Mesendoderm (in vitro differentiated cells): ENCODE measurements at regions not wholly inside any gene's neighbourhood (a gene's known extent, or its start where the extent isn't known, plus 50 kb on each side); places are given as distances from the start of the nearest gene placed in this dataset.

Source experiments
- DNase-seq: peaks from one replicate; pipeline ENCODE4 v3.0.0; 2013
- H2AK5ac ChIP-seq: 2 replicates; pipeline ENCODE4 v1.6.1; 2013; ENCODE audit warnings: low read length, inconsistent platforms
- H2BK120ac ChIP-seq: 2 replicates; pipeline ENCODE4 v1.6.1; 2013; ENCODE audit warnings: low read depth, mild to moderate bottlenecking, low read length, moderate library complexity, mixed read lengths
- H2BK15ac ChIP-seq: replicated peaks from 2 replicates; pipeline ENCODE4 v1.6.1; 2013; ENCODE audit warnings: low read depth, mild to moderate bottlenecking, moderate library complexity
- H2BK5ac ChIP-seq: 2 replicates; pipeline ENCODE4 v1.6.1; 2013; ENCODE audit warnings: low read length, inconsistent platforms
- H3K18ac ChIP-seq: 2 replicates; pipeline ENCODE4 v1.6.1; 2013; ENCODE audit warnings: mild to moderate bottlenecking, low read length, mixed read lengths
- H3K23ac ChIP-seq: one replicate; pipeline ENCODE4 v1.6.1; 2013; ENCODE audit warnings: low read length
- H3K27ac ChIP-seq: 2 replicates; pipeline ENCODE4 v1.5.1; 2013; ENCODE audit warnings: low read depth, mild to moderate bottlenecking, inconsistent platforms, low read length, moderate library complexity
- H3K27me3 ChIP-seq: 2 replicates; pipeline ENCODE4 v1.6.1; 2013; ENCODE audit warnings: low read length, control low read depth, mild to moderate bottlenecking, inconsistent platforms; ENCODE audit not compliant: insufficient read depth, poor library complexity
- H3K36me3 ChIP-seq: 2 replicates; pipeline ENCODE4 v1.6.1; 2013; ENCODE audit warnings: low read length, inconsistent platforms; ENCODE audit not compliant: control insufficient read depth, insufficient read depth
- H3K4ac ChIP-seq: one replicate; pipeline ENCODE4 v1.6.1; 2013; ENCODE audit warnings: low read depth, mild to moderate bottlenecking, low read length, moderate library complexity
- H3K4me1 ChIP-seq: 2 replicates; pipeline ENCODE4 v1.6.1; 2013; ENCODE audit warnings: low read depth, low read length, inconsistent platforms; ENCODE audit not compliant: control insufficient read depth
- H3K4me2 ChIP-seq: 2 replicates; pipeline ENCODE4 v1.6.1; 2013; ENCODE audit warnings: low read length
- H3K4me3 ChIP-seq: 2 replicates; pipeline ENCODE4 v1.5.1; 2013; ENCODE audit warnings: mild to moderate bottlenecking, low read length
- H3K56ac ChIP-seq: one replicate; pipeline ENCODE4 v1.6.1; 2013; ENCODE audit warnings: low read length
- H3K79me1 ChIP-seq: 2 replicates; pipeline ENCODE4 v1.6.1; 2013; ENCODE audit warnings: low read length, inconsistent platforms
- H3K79me2 ChIP-seq: 2 replicates; pipeline ENCODE4 v1.6.1; 2013; ENCODE audit warnings: mild to moderate bottlenecking, low read length; ENCODE audit not compliant: control insufficient read depth, insufficient read depth
- H3K9ac ChIP-seq: 2 replicates; pipeline ENCODE4 v1.6.1; 2013; ENCODE audit warnings: low read length, inconsistent platforms
- H4K5ac ChIP-seq: one replicate; pipeline ENCODE4 v1.6.1; 2013; ENCODE audit warnings: low read length
- H4K8ac ChIP-seq: one replicate; pipeline ENCODE4 v1.6.1; 2013; ENCODE audit warnings: low read depth, mild to moderate bottlenecking, control low read depth, low read length, moderate library complexity
- whole genome bisulfite sequencing: extraction: QIAGEN DNeasy Blood & Tissue Kit; methylation state at CpG from one replicate; pipeline ENCODE4 v1.1.7; 2013; ENCODE audit warnings: low lambda C conversion rate, missing lambda C conversion rate; ENCODE audit not compliant: insufficient coverage; ENCODE audit errors: extremely low coverage; 5-methylcytosine and 5-hydroxymethylcytosine counted together

DNA sequence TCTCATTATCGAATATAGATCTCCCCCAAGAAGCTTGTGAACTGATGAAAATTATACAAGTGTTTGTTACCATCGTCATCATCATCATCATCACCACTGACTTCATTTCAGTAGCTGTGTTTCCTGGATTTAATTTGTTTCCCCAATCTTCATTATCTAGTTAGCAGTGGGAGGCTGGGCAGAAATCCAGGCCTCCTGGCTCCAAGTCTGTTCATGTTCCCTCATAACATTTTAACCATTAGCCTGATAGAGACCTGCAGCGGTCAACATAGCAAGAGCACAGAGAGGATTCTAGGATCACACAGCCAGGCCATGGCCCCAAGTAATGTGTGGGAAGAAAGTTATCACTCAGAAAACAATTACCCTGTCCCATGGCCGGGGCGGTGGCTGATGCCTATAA is 526.2 kb upstream of the CDH11 start:
- H3K27ac ChIP-seq, result no peak overlapping the region
- H2AK5ac ChIP-seq, result no peak overlapping the region
- H3K9ac ChIP-seq, result no peak overlapping the region
- H3K36me3 ChIP-seq, result no peaks in the 10 kb centered on the region
- H3K18ac ChIP-seq, result no peak overlapping the region
- H3K79me1 ChIP-seq, result no peaks in the 10 kb centered on the region
- no peak overlapping the region for H3K4me2 ChIP-seq
- H2BK120ac ChIP-seq, result no peak overlapping the region
- H4K5ac ChIP-seq, result no peak overlapping the region
- no peak overlapping the region for H3K4ac ChIP-seq
- H3K79me2 ChIP-seq, result no peaks in the 10 kb centered on the region
- H4K8ac ChIP-seq, result no peak overlapping the region
- H3K4me1 ChIP-seq, result no peaks in the 10 kb centered on the region
- DNase-seq, result no peak
- no peak overlapping the region for H3K56ac ChIP-seq
- no peak overlapping the region for H3K23ac ChIP-seq
- H3K27me3 ChIP-seq, result no peaks in the 10 kb centered on the region
- no peak overlapping the region for H3K4me3 ChIP-seq
- WGBS, result no CpG with 5 or more reads among the region's 5 CpGs
- H2BK15ac ChIP-seq, result no peak overlapping the region
- no peak overlapping the region for H2BK5ac ChIP-seq

DNA sequence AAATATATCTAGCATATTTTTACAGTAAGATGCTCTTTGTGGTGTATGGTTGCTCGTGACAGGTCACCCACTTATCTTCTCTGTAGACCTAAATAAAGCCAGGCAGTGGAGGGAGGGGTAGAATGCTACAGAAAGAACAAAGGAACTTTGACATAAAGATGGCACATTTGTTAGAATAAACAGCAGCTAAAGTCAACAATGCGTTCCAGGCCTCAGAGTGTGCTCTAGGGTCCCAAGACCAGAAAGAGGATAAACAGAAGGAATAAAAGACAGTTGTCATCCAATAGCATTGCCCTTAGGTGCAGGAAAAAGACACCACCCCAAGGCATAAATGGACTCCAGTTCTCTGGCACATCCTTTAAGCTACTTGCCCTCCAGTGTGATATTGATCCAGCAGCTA is 523.0 kb upstream of the CDH11 start:
- H3K4me1 ChIP-seq, result no peaks in the 10 kb centered on the region
- H3K18ac ChIP-seq, result no peak overlapping the region
- H3K36me3 ChIP-seq, result no peaks in the 10 kb centered on the region
- H3K4ac ChIP-seq, result no peak overlapping the region
- H3K79me1 ChIP-seq, result no peaks in the 10 kb centered on the region
- H3K27me3 ChIP-seq, result no peaks in the 10 kb centered on the region
- H3K4me2 ChIP-seq, result no peak overlapping the region
- DNase-seq, result no peak
- no peak overlapping the region for H3K56ac ChIP-seq
- no peak overlapping the region for H3K27ac ChIP-seq
- H2AK5ac ChIP-seq, result no peak overlapping the region
- H2BK5ac ChIP-seq, result no peak overlapping the region
- no peak overlapping the region for H3K4me3 ChIP-seq
- no peak overlapping the region for H4K8ac ChIP-seq
- no peak overlapping the region for H3K9ac ChIP-seq
- H3K23ac ChIP-seq, result no peak overlapping the region
- H3K79me2 ChIP-seq, result no peaks in the 10 kb centered on the region
- WGBS, result no CpG with 5 or more reads among the region's 2 CpGs
- H2BK120ac ChIP-seq, result no peak overlapping the region
- no peak overlapping the region for H4K5ac ChIP-seq
- no peak overlapping the region for H2BK15ac ChIP-seq

DNA sequence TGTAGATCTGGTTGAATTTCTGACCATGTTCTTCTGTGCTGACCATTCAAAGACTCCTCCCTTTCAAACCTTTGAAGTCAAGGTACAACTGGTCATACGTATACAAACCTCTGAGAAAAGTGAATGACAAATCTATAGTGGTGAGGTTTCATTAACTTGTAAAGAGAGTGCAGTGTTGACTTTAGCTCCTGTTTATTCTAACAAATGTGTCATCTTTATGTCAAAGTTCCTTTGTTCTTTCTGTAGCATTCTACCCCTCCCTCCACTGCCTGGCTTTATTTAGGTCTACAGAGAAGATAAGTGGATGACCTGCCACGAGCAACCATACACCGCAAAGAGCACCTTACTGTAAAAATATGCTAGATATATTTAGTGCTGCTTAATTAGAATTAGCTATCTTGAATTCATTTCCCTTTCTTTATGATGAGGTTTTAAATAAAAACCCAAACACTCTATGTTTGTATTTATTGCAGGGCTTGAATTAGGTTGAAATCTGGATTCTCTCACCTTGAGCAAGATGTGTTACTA is 520.0 kb upstream of the CDH11 start:
- H3K56ac ChIP-seq, result no peak overlapping the region
- no peak overlapping the region for H4K5ac ChIP-seq
- no peak overlapping the region for H3K27ac ChIP-seq
- H2BK5ac ChIP-seq, result no peak overlapping the region
- H3K4me2 ChIP-seq, result no peak overlapping the region
- no peak overlapping the region for H3K18ac ChIP-seq
- no peak overlapping the region for H3K23ac ChIP-seq
- H4K8ac ChIP-seq, result no peak overlapping the region
- no peak overlapping the region for H3K9ac ChIP-seq
- H3K4me1 ChIP-seq, result no peaks in the 10 kb centered on the region
- H2BK15ac ChIP-seq, result no peak overlapping the region
- no peak for DNase-seq
- no peaks in the 10 kb centered on the region for H3K36me3 ChIP-seq
- H3K27me3 ChIP-seq, result no peaks in the 10 kb centered on the region
- H2AK5ac ChIP-seq, result no peak overlapping the region
- no peaks in the 10 kb centered on the region for H3K79me2 ChIP-seq
- WGBS, result no CpG with 5 or more reads among the region's 3 CpGs
- no peak overlapping the region for H3K4ac ChIP-seq
- H3K4me3 ChIP-seq, result no peak overlapping the region
- no peak overlapping the region for H2BK120ac ChIP-seq
- no peaks in the 10 kb centered on the region for H3K79me1 ChIP-seq

DNA sequence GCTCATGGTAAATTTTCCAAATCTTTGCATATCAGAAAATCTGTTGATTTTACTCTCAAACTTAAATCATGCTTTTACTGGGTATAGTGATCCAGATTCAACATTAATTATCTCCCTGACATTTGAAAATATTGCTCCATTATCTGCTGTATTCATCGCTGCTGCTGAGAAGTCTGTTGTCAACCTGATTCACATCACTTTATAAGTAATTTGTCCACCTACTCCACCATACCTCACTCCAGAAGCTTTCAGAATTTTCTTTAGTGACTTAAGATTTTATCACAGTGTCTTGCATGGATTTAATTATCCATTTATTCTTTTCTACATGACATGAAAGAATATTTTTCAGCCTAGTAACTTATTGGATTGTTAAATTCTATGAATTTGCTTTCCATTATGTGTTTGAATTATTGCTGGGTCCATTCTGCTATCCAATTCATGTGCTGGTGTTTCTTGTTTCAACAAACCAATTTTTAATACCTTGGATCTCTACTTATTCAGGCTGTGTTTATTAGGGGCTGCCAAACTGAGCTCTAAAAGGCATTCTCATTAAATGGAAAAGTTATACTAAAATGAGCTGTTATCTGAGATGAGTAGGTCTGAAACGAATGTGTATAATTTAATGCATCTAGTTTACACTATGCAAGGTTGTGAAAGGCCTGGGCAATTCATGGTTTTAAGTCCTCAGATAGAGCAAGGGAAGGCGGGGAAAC is 519.3 kb upstream of the CDH11 start:
- H3K4me2 ChIP-seq, result no peak overlapping the region
- no peak overlapping the region for H4K8ac ChIP-seq
- no peak overlapping the region for H2AK5ac ChIP-seq
- no peak overlapping the region for H2BK15ac ChIP-seq
- H3K4me3 ChIP-seq, result no peak overlapping the region
- no peak overlapping the region for H4K5ac ChIP-seq
- no peaks in the 10 kb centered on the region for H3K36me3 ChIP-seq
- H3K27me3 ChIP-seq, result no peaks in the 10 kb centered on the region
- no peak overlapping the region for H3K18ac ChIP-seq
- H3K4me1 ChIP-seq, result no peaks in the 10 kb centered on the region
- H3K27ac ChIP-seq, result no peak overlapping the region
- H2BK5ac ChIP-seq, result no peak overlapping the region
- DNase-seq, result no peak
- no peak overlapping the region for H3K56ac ChIP-seq
- no peak overlapping the region for H3K23ac ChIP-seq
- H3K79me1 ChIP-seq, result no peaks in the 10 kb centered on the region
- H2BK120ac ChIP-seq, result no peak overlapping the region
- no peaks in the 10 kb centered on the region for H3K79me2 ChIP-seq
- WGBS, result no CpG with 5 or more reads among the region's 3 CpGs
- no peak overlapping the region for H3K4ac ChIP-seq
- no peak overlapping the region for H3K9ac ChIP-seq

DNA sequence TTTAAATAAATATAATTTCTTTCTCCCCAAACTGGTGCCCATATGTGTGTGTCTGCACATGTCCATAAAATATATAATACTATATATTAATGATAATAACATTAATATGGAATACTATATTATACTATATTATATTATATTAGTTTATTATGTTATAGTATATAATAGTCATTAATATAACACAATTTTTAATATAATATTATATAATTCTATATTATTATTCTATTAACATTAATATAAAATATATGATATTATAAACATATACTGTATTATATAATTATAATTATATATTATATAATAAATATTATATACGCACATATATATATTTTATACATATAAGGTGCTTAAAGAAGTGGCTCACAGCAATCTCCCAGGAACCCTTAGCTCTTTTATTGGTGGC is 513.0 kb upstream of the CDH11 start:
- no peak overlapping the region for H4K5ac ChIP-seq

DNA sequence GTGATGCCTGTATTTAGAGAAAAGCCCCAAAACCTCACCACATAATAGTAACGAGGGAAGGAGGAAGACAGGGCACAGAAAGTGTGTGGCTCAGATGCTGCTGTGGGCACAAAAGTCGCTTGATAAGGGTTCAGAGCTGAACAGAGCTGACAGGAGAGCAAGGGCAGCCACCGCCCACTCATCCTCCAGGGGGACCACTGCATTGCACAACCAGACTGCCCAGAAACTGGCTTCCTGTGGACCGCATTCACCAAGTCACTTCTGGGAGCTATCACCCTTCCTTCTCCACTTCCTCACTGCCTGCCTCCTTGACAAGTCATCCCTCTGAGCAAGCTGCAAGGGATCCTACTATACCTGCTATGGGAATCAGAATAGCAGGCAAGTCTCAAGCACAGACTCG is 512.4 kb upstream of the CDH11 start:
- Histone ChIP-seq H3K56ac (no peak overlapping the region), H3K18ac (no peak overlapping the region), H2BK5ac (no peak overlapping the region), H3K4me3 (no peak overlapping the region), H2AK5ac (no peak overlapping the region), H2BK15ac (no peak overlapping the region), H3K23ac (no peak overlapping the region), H3K27ac (no peak overlapping the region), H3K79me1 (no peaks in the 10 kb centered on the region), H3K27me3 (no peaks in the 10 kb centered on the region), H4K5ac (no peak overlapping the region), H3K79me2 (no peaks in the 10 kb centered on the region), H3K9ac (no peak overlapping the region), H3K4ac (no peak overlapping the region), H4K8ac (no peak overlapping the region), H3K36me3 (no peaks in the 10 kb centered on the region), H3K4me1 (no peaks in the 10 kb centered on the region), H2BK120ac (no peak overlapping the region), H3K4me2 (no peak overlapping the region)
- WGBS, result no CpG with 5 or more reads among the region's 5 CpGs
- no peak for DNase-seq

More for the DNA sequence above, 513.0 kb upstream of the CDH11 start:
- Histone ChIP-seq H3K18ac (no peak overlapping the region), H4K8ac (no peak overlapping the region), H3K36me3 (no peaks in the 10 kb centered on the region), H3K4ac (no peak overlapping the region), H3K79me1 (no peaks in the 10 kb centered on the region), H3K27me3 (no peaks in the 10 kb centered on the region), H3K4me2 (no peak overlapping the region), H3K23ac (no peak overlapping the region), H2BK15ac (no peak overlapping the region), H3K27ac (no peak overlapping the region), H3K9ac (no peak overlapping the region), H2BK120ac (no peak overlapping the region), H3K4me3 (no peak overlapping the region), H2AK5ac (no peak overlapping the region), H3K56ac (no peak overlapping the region), H3K79me2 (no peaks in the 10 kb centered on the region), H2BK5ac (no peak overlapping the region), H3K4me1 (no peaks in the 10 kb centered on the region)
- WGBS, result no CpG with 5 or more reads among the region's 1 CpG
- no peak for DNase-seq
